Ishikawa (cell line): ENCODE measurements at regions not wholly inside any gene's neighbourhood (a gene's known extent, or its start where the extent isn't known, plus 50 kb on each side); places are given as distances from the start of the nearest gene placed in this dataset.

Source experiments
- CEBPB ChIP-seq: IDR thresholded peaks from 2 replicates; pipeline ENCODE4 v1.6.1; 2012
- CREB1 ChIP-seq: IDR thresholded peaks from 2 replicates; pipeline ENCODE4 v1.6.1; 2012; ENCODE audit warnings: low read depth
- EGR1 ChIP-seq: IDR thresholded peaks from 2 replicates; pipeline ENCODE4 v1.6.1; 2012
- EP300 ChIP-seq: IDR thresholded peaks from 2 replicates; pipeline ENCODE4 v1.6.1; 2012; ENCODE audit warnings: borderline replicate concordance
- FOXM1 ChIP-seq: IDR thresholded peaks from 2 replicates; pipeline ENCODE4 v1.6.1; 2012; ENCODE audit warnings: low read depth, borderline replicate concordance
- MAX ChIP-seq: IDR thresholded peaks from 2 replicates; pipeline ENCODE4 v1.6.1; 2012
- NFIC ChIP-seq: IDR thresholded peaks from 2 replicates; pipeline ENCODE4 v1.6.1; 2012
- RAD21 ChIP-seq: IDR thresholded peaks from 2 replicates; pipeline ENCODE4 v1.6.1; 2012; ENCODE audit warnings: low read depth
- TAF1 ChIP-seq: IDR thresholded peaks from 2 replicates; pipeline ENCODE4 v1.6.1; 2012; ENCODE audit warnings: low read depth, mild to moderate bottlenecking
- TCF12 ChIP-seq: IDR thresholded peaks from 2 replicates; pipeline ENCODE4 v1.6.1; 2012; ENCODE audit warnings: low read depth
- TEAD4 ChIP-seq: IDR thresholded peaks from 2 replicates; pipeline ENCODE4 v1.6.1; 2012
- YY1 ChIP-seq: IDR thresholded peaks from 2 replicates; pipeline ENCODE4 v1.6.1; 2012; ENCODE audit warnings: low read depth
- ZBTB7A ChIP-seq: IDR thresholded peaks from 2 replicates; pipeline ENCODE4 v1.6.1; 2012; ENCODE audit warnings: low read depth
- TF ChIP-seq, protein P1 (sequence below): IDR thresholded peaks from 2 replicates; pipeline ENCODE4 v1.6.1; 2012
- TF ChIP-seq, protein P2 (sequence below): IDR thresholded peaks from 2 replicates; pipeline ENCODE4 v1.6.1; 2012; ENCODE audit warnings: low read depth, mild to moderate bottlenecking

DNA sequence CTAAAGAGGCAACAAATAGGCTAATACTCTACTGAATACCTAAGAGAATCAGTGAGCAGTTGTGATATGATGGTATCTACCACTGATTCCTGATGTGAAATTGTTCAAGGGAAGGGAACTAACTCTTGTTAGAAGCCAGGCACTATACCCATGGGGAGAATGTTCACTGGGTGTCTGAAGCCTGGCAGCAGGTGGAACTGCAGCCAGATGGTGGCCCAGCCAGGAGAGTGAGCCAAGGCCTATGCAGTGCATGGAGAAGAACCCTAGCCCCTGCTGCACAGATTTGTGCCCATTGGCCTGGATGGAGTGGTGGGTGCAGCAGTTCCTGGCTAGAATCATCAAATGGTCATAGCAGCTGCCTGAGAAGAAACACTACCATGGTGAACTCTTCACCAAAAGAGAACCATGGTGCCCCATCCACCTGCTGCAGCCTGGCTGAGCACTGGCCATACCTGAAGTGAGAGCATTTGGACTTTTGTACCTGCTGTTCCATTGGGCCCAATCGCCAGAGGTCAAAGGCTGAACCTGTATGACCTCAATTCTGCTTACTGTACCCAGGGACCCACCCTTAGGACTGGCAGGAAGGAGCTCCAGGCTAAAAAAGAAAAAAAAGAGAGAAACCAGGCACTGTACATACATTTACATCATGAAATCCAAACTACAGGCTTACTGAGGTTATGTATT lies 118.8 kb upstream of the IVNS1ABP start:
- TF ChIP-seq TEAD4 (no peak), ZBTB7A (no peak), CREB1 (no peak), EP300 (no peak), TCF12 (no peak), CEBPB (no peak), YY1 (no peak), EGR1 (no peak), TAF1 (no peak), FOXM1 (no peak), MAX (no peak), NFIC (no peak), RAD21 (no peak)
- TF ChIP-seq, protein P1, sequence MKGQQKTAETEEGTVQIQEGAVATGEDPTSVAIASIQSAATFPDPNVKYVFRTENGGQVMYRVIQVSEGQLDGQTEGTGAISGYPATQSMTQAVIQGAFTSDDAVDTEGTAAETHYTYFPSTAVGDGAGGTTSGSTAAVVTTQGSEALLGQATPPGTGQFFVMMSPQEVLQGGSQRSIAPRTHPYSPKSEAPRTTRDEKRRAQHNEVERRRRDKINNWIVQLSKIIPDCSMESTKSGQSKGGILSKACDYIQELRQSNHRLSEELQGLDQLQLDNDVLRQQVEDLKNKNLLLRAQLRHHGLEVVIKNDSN = no peak
- TF ChIP-seq, protein P2, sequence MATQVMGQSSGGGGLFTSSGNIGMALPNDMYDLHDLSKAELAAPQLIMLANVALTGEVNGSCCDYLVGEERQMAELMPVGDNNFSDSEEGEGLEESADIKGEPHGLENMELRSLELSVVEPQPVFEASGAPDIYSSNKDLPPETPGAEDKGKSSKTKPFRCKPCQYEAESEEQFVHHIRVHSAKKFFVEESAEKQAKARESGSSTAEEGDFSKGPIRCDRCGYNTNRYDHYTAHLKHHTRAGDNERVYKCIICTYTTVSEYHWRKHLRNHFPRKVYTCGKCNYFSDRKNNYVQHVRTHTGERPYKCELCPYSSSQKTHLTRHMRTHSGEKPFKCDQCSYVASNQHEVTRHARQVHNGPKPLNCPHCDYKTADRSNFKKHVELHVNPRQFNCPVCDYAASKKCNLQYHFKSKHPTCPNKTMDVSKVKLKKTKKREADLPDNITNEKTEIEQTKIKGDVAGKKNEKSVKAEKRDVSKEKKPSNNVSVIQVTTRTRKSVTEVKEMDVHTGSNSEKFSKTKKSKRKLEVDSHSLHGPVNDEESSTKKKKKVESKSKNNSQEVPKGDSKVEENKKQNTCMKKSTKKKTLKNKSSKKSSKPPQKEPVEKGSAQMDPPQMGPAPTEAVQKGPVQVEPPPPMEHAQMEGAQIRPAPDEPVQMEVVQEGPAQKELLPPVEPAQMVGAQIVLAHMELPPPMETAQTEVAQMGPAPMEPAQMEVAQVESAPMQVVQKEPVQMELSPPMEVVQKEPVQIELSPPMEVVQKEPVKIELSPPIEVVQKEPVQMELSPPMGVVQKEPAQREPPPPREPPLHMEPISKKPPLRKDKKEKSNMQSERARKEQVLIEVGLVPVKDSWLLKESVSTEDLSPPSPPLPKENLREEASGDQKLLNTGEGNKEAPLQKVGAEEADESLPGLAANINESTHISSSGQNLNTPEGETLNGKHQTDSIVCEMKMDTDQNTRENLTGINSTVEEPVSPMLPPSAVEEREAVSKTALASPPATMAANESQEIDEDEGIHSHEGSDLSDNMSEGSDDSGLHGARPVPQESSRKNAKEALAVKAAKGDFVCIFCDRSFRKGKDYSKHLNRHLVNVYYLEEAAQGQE = no peak

DNA sequence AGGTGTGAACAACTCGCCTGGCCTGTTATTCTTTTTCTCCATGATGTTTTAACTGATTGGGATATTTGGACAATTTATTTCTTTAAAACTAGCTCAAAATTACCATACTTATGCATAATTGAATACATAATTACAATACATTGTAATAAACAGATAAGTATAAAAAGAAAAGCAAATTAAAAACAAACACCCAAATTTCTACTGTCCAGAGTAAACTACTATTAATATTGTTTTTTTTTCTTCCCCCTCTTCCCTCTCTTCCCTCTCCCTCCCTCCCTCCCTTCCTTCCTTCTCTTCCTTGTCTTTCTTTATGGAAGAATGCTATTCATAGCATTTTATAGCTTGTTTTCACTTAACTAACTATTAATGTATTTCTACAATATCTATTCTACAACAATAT lies 117.7 kb upstream of the IVNS1ABP start:
- TF ChIP-seq TCF12 = no peak
- no peak for TF ChIP-seq RAD21
- TF ChIP-seq FOXM1 = no peak
- TF ChIP-seq TEAD4 = no peak

DNA sequence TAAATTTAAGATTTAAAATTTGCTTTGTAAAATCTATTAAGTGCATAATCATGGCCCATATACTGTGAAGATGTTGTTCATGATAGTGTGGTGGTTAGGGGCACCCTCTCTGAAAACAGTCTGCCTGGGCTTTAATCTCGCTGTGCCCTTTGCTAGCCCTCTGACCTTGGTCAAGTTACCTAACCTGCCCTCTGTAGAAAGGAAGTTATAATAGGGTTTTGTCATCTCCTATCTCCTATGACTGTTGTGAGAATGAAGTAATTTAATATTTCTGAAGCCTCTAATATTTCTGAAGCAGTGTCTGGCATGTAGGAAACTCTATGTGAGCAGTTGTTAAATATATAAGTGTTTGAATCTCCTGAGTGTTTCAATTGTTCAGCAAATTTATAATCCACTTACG lies 116.6 kb upstream of the IVNS1ABP start:
- no peak for TF ChIP-seq RAD21

GRCh38 chr1:185432948-185433347 lies 115.9 kb upstream of the IVNS1ABP start:
- TF ChIP-seq, protein P1 = no peak
- no peak for TF ChIP-seq YY1
- no peak for TF ChIP-seq MAX
- TF ChIP-seq ZBTB7A = no peak
- TF ChIP-seq EP300 = no peak
- no peak for TF ChIP-seq TEAD4
- no peak for TF ChIP-seq CREB1
- TF ChIP-seq, protein P2 = no peak
- TF ChIP-seq FOXM1 = no peak
- no peak for TF ChIP-seq RAD21
- TF ChIP-seq EGR1 = no peak
- no peak for TF ChIP-seq TCF12
- no peak for TF ChIP-seq TAF1
- TF ChIP-seq CEBPB = no peak
- no peak for TF ChIP-seq NFIC

DNA sequence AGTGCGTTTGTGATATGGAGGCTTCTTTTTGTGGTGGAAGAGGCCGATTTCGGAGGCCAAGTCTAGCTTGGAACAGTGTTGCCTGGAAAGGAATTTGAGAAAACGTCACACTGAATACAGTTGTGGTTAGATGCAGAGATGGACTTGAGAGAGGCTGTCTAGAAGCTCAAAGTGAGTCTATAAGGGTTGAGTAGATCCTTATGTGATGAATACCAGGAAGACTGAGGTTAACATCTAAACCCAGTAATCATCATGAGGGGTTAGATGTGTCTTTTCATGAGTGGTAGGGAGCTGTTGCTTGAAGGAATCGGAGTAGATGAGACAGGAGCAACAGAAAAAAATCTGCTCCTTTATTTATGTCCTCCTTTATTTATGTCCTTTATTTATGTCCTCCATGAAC lies 114.6 kb upstream of the IVNS1ABP start:
- no peak for TF ChIP-seq NFIC
- no peak for TF ChIP-seq MAX

DNA sequence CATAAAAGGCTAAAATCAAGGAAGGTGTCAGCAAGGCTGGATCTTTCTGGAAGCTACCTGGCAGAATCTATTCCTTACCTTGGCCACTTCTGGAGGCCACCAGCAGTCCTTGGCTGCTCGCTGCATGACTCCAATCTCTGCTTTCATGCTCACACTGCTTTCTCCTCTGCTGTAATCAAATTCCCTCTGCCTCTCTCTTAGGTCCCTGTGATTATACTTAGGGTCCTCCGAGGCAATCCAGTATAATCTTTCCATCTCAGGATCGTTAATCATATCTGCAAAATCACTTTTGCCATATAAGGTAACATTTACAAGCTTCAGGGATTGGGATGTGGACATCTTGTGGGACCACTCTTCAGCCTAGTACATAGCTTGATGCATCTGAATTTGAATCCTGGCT lies 110.7 kb upstream of the IVNS1ABP start:
- no peak for TF ChIP-seq CREB1
- no peak for TF ChIP-seq YY1
- TF ChIP-seq, protein P2 = no peak
- TF ChIP-seq, protein P1 = no peak
- no peak for TF ChIP-seq ZBTB7A
- TF ChIP-seq TEAD4 = no peak
- no peak for TF ChIP-seq MAX
- no peak for TF ChIP-seq TCF12
- TF ChIP-seq NFIC = no peak
- TF ChIP-seq FOXM1 = no peak
- TF ChIP-seq TAF1 = no peak
- no peak for TF ChIP-seq RAD21
- no peak for TF ChIP-seq EP300
- no peak for TF ChIP-seq CEBPB
- TF ChIP-seq EGR1 = no peak
